ENCODE measurements at regions not wholly inside any gene's neighbourhood (a gene's known extent, or its start where the extent isn't known, plus 50 kb on each side); places are given as distances from the start of the nearest gene placed in this dataset.

DNA sequence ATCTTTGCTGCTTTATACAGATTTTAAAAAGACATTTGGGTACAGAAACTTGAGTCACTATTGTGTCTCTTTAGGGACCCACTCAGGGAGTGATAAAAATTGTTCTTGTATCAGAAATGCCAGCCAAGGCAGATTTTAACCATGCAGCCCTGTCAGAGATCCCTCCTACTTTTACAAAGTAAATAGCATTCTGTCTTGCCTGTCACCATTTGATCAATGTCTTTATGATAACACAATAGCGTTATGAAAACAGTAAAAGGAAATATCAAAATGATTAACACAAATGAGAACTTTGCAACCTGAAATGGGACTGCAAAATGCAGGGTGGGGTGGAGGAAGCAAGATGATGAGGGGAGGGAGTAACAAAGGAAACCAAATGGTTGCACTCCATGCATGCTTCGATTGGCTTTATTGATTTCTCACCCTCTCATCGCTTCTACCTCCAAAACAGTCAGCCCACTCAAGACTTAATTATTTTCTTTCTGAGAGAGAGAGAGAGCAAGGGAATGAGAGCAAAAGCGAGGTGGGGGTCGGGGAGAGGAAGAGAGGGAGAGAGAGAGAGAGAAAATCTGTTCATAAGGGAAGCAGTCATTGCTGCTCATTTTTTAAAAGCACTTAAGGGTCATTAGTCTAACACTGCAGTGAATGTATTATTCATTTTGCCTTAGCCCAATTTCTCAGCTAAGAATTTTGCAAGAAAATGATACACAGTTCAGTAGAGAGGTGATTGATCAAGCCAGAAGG is 576.5 kb downstream of the CSNK1G3 start:
- Histone ChIP-seq H3K36me3 (ENCODE audit: control insufficient read depth in 4 of 4, insufficient read depth in 3 of 4, low read depth in 1 of 4, low read length in 3 of 4) (no peaks in the 10 kb centered on the region), H3K9me3 (ENCODE audit: control insufficient read depth in 4 of 4, low read length in 3 of 4) (no peaks in the 10 kb centered on the region), H3K9ac (ENCODE audit: low read depth in 1 of 2, low read length in 2 of 2) (no peak overlapping the region), H3K4me1 (ENCODE audit: control insufficient read depth in 4 of 4, insufficient read depth in 4 of 4, low read length in 3 of 4) (no peaks in the 10 kb centered on the region), H3K4me3 (ENCODE audit: low read depth in 1 of 3, low read length in 3 of 3) (no peak overlapping the region), H3K27me3 (ENCODE audit: control insufficient read depth in 4 of 4, insufficient read depth in 4 of 4, low read length in 3 of 4) (no peaks in the 10 kb centered on the region), H3K27ac (ENCODE audit: low read depth in 1 of 2, low read length in 2 of 2) (no peak overlapping the region)
- DNase-seq (ENCODE audit: low spot score), result no peak
- TF ChIP-seq GABPA (IDR thresholded peaks at IDR 0.05 in 1 of 2, conservative IDR thresholded peaks at IDR 0.05 in 1 of 2), result no peak
- no peak for TF ChIP-seq YY1 (IDR thresholded peaks at IDR 0.05)
- TF ChIP-seq TAF1 (conservative IDR thresholded peaks at IDR 0.05), result no peak
- no peak for TF ChIP-seq NR2F2 (IDR thresholded peaks at IDR 0.05)
- TF ChIP-seq, protein P1, sequence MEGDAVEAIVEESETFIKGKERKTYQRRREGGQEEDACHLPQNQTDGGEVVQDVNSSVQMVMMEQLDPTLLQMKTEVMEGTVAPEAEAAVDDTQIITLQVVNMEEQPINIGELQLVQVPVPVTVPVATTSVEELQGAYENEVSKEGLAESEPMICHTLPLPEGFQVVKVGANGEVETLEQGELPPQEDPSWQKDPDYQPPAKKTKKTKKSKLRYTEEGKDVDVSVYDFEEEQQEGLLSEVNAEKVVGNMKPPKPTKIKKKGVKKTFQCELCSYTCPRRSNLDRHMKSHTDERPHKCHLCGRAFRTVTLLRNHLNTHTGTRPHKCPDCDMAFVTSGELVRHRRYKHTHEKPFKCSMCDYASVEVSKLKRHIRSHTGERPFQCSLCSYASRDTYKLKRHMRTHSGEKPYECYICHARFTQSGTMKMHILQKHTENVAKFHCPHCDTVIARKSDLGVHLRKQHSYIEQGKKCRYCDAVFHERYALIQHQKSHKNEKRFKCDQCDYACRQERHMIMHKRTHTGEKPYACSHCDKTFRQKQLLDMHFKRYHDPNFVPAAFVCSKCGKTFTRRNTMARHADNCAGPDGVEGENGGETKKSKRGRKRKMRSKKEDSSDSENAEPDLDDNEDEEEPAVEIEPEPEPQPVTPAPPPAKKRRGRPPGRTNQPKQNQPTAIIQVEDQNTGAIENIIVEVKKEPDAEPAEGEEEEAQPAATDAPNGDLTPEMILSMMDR (IDR thresholded peaks at IDR 0.05; ENCODE audit: low read depth, low read length, missing input control), result no peak
- no peak for TF ChIP-seq SP1 (IDR thresholded peaks at IDR 0.05)
- 38% methylated on average over 5 of the region's 5 CpGs for WGBS

DNA sequence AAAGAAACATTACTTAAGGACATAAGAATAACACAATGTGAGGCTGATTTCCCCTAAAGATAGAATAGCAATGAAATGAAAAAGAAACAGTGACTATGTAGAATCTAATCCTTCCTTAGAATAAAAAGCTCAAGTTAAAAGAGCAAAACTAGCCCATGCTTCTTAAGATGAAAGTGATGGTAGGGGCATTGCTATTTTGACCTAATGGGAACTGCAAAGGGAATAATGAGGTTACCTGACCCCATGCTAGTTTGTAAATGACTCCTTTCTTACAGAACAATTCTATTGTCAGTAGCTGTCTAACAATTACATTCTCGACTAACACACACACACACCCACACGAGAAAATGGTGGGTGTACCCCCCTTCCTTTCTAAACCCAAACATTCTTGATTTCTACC is 575.8 kb downstream of the CSNK1G3 start:
- no peaks in the 10 kb centered on the region for H3K4me1 ChIP-seq (ENCODE audit: control insufficient read depth in 4 of 4, insufficient read depth in 4 of 4, low read length in 3 of 4)
- no peak overlapping the region for H3K4me3 ChIP-seq (ENCODE audit: low read depth in 1 of 3, low read length in 3 of 3)
- no peaks in the 10 kb centered on the region for H3K9me3 ChIP-seq (ENCODE audit: control insufficient read depth in 4 of 4, low read length in 3 of 4)
- no peak overlapping the region for H3K9ac ChIP-seq (ENCODE audit: low read depth in 1 of 2, low read length in 2 of 2)
- WGBS, result 59% methylated on average over 2 of the region's 2 CpGs
- TF ChIP-seq HNF4G (IDR thresholded peaks at IDR 0.05), result no peak
- no peak for TF ChIP-seq TAF1 (conservative IDR thresholded peaks at IDR 0.05)
- TF ChIP-seq YY1 (IDR thresholded peaks at IDR 0.05), result no peak
- TF ChIP-seq FOXA2 (IDR thresholded peaks at IDR 0.05), result no peak
- TF ChIP-seq NR2F2 (IDR thresholded peaks at IDR 0.05), result no peak
- no peak for TF ChIP-seq JUND (IDR thresholded peaks at IDR 0.05)
- TF ChIP-seq, protein P1 (IDR thresholded peaks at IDR 0.05; ENCODE audit: low read depth, low read length, missing input control), result no peak
- TF ChIP-seq REST (IDR thresholded peaks at IDR 0.05), result no peak
- TF ChIP-seq FOXA1 (IDR thresholded peaks at IDR 0.05), result no peak
- no peak for TF ChIP-seq RXRA (IDR thresholded peaks at IDR 0.05)
- no peak for TF ChIP-seq ZBTB33 (IDR thresholded peaks at IDR 0.05)
- H3K36me3 ChIP-seq (ENCODE audit: control insufficient read depth in 4 of 4, insufficient read depth in 3 of 4, low read depth in 1 of 4, low read length in 3 of 4), result no peaks in the 10 kb centered on the region
- no peaks in the 10 kb centered on the region for H3K27me3 ChIP-seq (ENCODE audit: control insufficient read depth in 4 of 4, insufficient read depth in 4 of 4, low read length in 3 of 4)
- H3K27ac ChIP-seq (ENCODE audit: low read depth in 1 of 2, low read length in 2 of 2), result no peak overlapping the region
- DNase-seq (ENCODE audit: low spot score), result no peak
